ENCODE measurements at regions not wholly inside any gene's neighbourhood (a gene's known extent, or its start where the extent isn't known, plus 50 kb on each side); places are given as distances from the start of the nearest gene placed in this dataset.

- no peak for DNase-seq
- intact Hi-C loops (cut with micrococcal nuclease; ENCODE audit: unreplicated experiment): no loop called here
- peak overlapping the region; percentile 14 for H3K27ac Mint-ChIP-seq (ENCODE audit: unreplicated experiment)
- H3K4me3 Mint-ChIP-seq (ENCODE audit: unreplicated experiment): no peak overlapping the region
- H3K4me1 ChIP-seq: 0 out of 2 replicates have a peak, but pooled peaks cover 6% of the 10 kb centered on the region
- POLR2A ChIA-PET: no interaction called here
- H3K36me3 Mint-ChIP-seq (ENCODE audit: insufficient read depth, unreplicated experiment): no peaks in the 10 kb centered on the region
- no peaks in the 10 kb centered on the region for H3K9me3 Mint-ChIP-seq (ENCODE audit: unreplicated experiment)
- H3K27me3 ChIP-seq (replicated peaks; ENCODE audit: control insufficient read depth, insufficient read depth, low read length): no peaks in the 10 kb centered on the region
- TF ChIP-seq CTCF (IDR thresholded peaks at IDR 0.05; ENCODE audit: insufficient read depth in 1 of 2, low read depth in 1 of 2, low read length in 1 of 2, severe bottlenecking in 1 of 2, unreplicated experiment in 1 of 2): no peak
- no peaks in the 10 kb centered on the region for H3K36me3 ChIP-seq (ENCODE audit: control insufficient read depth, insufficient read depth, low read length)
- CTCF ChIA-PET: no interaction called here
- peaks cover 8% of the 10 kb centered on the region for H3K4me1 Mint-ChIP-seq (ENCODE audit: low read depth, unreplicated experiment)
- no TSS peak for BruUV-seq (replicated peaks)
- H3K9me3 ChIP-seq: no peaks in the 10 kb centered on the region
- peaks cover 7% of the 10 kb centered on the region for H3K27me3 Mint-ChIP-seq (ENCODE audit: insufficient read depth, unreplicated experiment)
- H3K4me3 ChIP-seq (ENCODE audit: low read depth, low read length): no peak overlapping the region
Observed at GRCh38 chr2:44843641-44844310, 97.7 kb upstream of the SIX3 start.

- H3K9me3 Mint-ChIP-seq (ENCODE audit: unreplicated experiment): no peaks in the 10 kb centered on the region
- H3K27me3 Mint-ChIP-seq (ENCODE audit: insufficient read depth, unreplicated experiment): peaks cover 13% of the 10 kb centered on the region
- CTCF ChIA-PET: no interaction called here
- POLR2A ChIA-PET: interaction anchor here (0.5 kb wide), 1 partner anchor 673 kb away, joined by 3 read pairs; no protein-coding TSS in a partner anchor
- peaks cover 6% of the 10 kb centered on the region for H3K4me1 Mint-ChIP-seq (ENCODE audit: low read depth, unreplicated experiment)
- BruUV-seq (replicated peaks): no TSS peak
- Histone ChIP-seq H3K9me3 (no peaks in the 10 kb centered on the region), H3K36me3 (ENCODE audit: control insufficient read depth, insufficient read depth, low read length) (no peaks in the 10 kb centered on the region), H3K4me3 (ENCODE audit: low read depth, low read length) (no peak overlapping the region), H3K27me3 (replicated peaks; ENCODE audit: control insufficient read depth, insufficient read depth, low read length) (no peaks in the 10 kb centered on the region; the same call in none of the 2 replicates), H3K4me1 (0 out of 2 replicates have a peak, but pooled peaks cover 6% of the 10 kb centered on the region)
- intact Hi-C loops (cut with micrococcal nuclease; ENCODE audit: unreplicated experiment): no loop called here
- no peak overlapping the region for H3K4me3 Mint-ChIP-seq (ENCODE audit: unreplicated experiment)
- no peak overlapping the region for H3K27ac Mint-ChIP-seq (ENCODE audit: unreplicated experiment)
- H3K36me3 Mint-ChIP-seq (ENCODE audit: insufficient read depth, unreplicated experiment): no peaks in the 10 kb centered on the region
- TF ChIP-seq CTCF (IDR thresholded peaks at IDR 0.05; ENCODE audit: insufficient read depth in 1 of 2, low read depth in 1 of 2, low read length in 1 of 2, severe bottlenecking in 1 of 2, unreplicated experiment in 1 of 2): no peak
- no peak for DNase-seq
Observed at GRCh38 chr2:44844651-44845270, 96.7 kb upstream of the SIX3 start.

DNA sequence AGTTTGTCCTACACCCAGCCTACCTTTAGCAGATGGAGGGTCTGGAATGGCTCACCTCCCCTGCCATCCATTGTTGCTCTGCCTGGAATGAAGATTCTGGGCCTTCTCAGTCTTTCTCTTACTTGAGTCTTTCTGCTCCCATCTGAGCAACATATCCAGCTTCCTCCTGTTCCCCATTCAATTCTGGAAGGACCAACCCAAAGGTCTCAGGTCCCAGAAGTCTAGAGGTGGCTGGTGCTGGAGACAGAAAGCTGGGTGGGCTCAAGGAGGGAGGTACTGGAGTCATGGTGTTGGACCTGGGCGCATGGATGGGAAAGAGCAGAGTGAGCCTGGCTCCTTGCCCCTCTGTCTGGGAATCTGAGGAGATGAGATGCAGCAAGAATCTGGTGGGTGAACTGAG lies 93.5 kb upstream of the SIX3 start:
- POLR2A ChIA-PET: no interaction called here
- peaks cover 17% of the 10 kb centered on the region for H3K27me3 Mint-ChIP-seq (ENCODE audit: insufficient read depth, unreplicated experiment)

More for the DNA sequence above, 93.5 kb upstream of the SIX3 start:
- H3K4me3 ChIP-seq (ENCODE audit: low read depth, low read length): no peak overlapping the region
- Mint-ChIP-seq H3K9me3 (ENCODE audit: unreplicated experiment) (no peaks in the 10 kb centered on the region), H3K36me3 (ENCODE audit: insufficient read depth, unreplicated experiment) (no peaks in the 10 kb centered on the region), H3K4me3 (ENCODE audit: unreplicated experiment) (no peak overlapping the region), H3K27ac (ENCODE audit: unreplicated experiment) (no peak overlapping the region), H3K4me1 (ENCODE audit: low read depth, unreplicated experiment) (no peaks in the 10 kb centered on the region)
- H3K4me1 ChIP-seq: no peaks in the 10 kb centered on the region
- BruUV-seq (replicated peaks): no TSS peak
- CTCF ChIA-PET: no interaction called here
- intact Hi-C loops (cut with micrococcal nuclease; ENCODE audit: unreplicated experiment): no loop called here
- no peak for DNase-seq
- no peaks in the 10 kb centered on the region; the same call in none of the 2 replicates for H3K27me3 ChIP-seq (replicated peaks; ENCODE audit: control insufficient read depth, insufficient read depth, low read length)
- no peak for TF ChIP-seq CTCF (IDR thresholded peaks at IDR 0.05; ENCODE audit: insufficient read depth in 1 of 2, low read depth in 1 of 2, low read length in 1 of 2, severe bottlenecking in 1 of 2, unreplicated experiment in 1 of 2)
- H3K36me3 ChIP-seq (ENCODE audit: control insufficient read depth, insufficient read depth, low read length): no peaks in the 10 kb centered on the region
- no peaks in the 10 kb centered on the region for H3K9me3 ChIP-seq

All from Caco-2 (cell line).